ENCODE measurements at regions not wholly inside any gene's neighbourhood (a gene's known extent, or its start where the extent isn't known, plus 50 kb on each side); places are given as distances from the start of the nearest gene placed in this dataset.
"Not testable (repeated sequence)": the region's sequence is repeated elsewhere in the genome, so short reads cannot be mapped to it uniquely, and the experiment has no call there.

- DNase-seq = no peak
Observed at GRCh38 chr7:130789436-130789835, 55.4 kb upstream of the KLF14 start.

- DNase-seq = no peak
Observed at GRCh38 chr7:130791746-130792145, 57.7 kb upstream of the KLF14 start.

- no peak for DNase-seq
Observed at GRCh38 chr7:130793855-130794618, 60.0 kb upstream of the KLF14 start.

GRCh38 chr7:130794619-130794922, 60.6 kb upstream of the KLF14 start:
- DNase-seq = no peak

GRCh38 chr7:130796425-130796824, 62.4 kb upstream of the KLF14 start:
- DNase-seq = not testable (repeated sequence)

GRCh38 chr7:130803127-130803526, 69.1 kb upstream of the KLF14 start:
- no peak for DNase-seq

- no peak for DNase-seq
Observed at GRCh38 chr7:130804220-130804619, 70.2 kb upstream of the KLF14 start.

DNA sequence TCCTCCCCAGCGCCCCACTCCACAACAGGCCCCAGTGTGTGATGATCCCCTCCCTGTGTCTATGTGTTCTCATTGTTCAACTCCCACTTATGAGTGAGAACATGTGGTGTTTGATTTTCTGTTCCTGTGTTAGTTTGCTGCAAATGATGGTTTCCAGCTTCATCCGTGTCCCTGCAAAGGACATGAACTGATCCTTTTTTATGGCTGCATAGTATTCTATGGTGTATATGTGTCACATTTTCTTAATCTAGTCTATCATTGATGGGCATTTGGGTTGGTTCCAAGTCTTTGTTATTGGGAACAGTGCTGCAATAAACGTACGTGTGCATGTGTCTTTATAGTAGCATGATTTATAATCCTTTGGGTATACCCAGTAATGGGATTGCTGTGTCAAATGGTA, 78.8 kb upstream of the KLF14 start:
- not testable (repeated sequence) for DNase-seq

DNA sequence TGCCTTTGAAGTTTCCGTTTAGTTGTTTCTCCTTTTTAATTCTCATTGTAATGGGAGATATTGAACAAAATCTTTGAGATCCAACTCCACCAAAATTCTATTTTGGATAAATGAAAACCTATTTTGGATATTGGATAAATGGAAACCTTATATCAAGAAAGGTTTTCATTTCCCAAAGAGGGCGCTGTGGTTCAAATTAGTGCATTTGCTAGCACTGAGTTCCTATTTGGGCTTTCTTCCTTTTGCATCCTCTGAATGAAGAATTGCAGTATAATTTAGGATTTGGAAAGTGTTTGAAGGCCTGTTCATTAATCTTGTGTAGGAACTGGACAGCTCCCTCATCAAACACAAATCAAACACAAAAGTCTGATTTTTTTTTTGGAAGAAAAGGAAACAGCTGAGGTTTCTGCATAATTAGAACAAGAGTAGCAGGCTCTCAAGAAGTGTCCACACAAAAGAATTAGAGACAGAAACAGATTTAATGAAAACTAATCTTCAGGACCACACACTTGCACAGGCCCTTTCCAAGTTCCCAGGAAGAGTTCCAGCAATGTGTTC, 80.8 kb upstream of the KLF14 start:
- DNase-seq = no peak

GRCh38 chr7:130818056-130818455, 84.0 kb upstream of the KLF14 start:
- DNase-seq = no peak

GRCh38 chr7:130821864-130822263, 87.9 kb upstream of the KLF14 start:
- DNase-seq = no peak

GRCh38 chr7:130822642-130823041, 88.6 kb upstream of the KLF14 start:
- no peak for DNase-seq

DNA sequence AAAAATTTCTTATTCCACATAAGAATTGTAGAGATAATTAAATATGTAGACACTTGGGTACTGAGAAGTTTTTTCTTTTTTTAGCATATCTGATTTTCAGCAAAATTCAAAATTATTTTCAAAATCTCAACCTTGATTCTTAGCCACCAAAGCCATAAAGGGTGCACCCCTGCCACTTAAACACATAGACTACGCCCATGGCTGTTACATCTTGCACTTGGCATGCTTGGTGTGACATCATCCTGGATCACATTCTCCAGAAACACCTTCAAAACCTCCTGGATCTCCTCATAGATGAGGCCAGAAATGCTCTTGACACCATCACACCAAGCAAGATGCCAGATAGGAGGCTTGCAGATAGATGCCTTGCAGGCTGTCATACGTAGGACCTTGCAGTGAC, 89.1 kb upstream of the KLF14 start:
- no peak for DNase-seq

DNA sequence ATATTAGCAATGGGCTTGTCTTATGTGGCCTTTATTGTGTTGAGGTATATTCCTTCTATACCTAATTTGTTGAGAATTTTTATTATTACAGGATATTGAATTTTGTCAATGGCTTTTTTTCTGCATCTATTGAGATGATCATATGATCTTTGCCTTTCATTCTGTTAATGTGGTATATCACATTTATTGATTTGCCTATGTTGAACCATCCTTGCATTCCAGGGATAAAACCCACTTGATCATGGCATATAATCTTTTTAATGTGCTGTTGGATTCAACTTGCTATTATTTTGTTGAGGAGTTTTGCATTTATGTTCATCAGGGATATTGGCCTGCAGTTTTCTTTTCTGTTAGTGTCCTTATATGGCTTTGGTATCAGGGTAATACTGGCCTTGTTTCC, 91.8 kb upstream of the KLF14 start:
- no peak for DNase-seq

DNA sequence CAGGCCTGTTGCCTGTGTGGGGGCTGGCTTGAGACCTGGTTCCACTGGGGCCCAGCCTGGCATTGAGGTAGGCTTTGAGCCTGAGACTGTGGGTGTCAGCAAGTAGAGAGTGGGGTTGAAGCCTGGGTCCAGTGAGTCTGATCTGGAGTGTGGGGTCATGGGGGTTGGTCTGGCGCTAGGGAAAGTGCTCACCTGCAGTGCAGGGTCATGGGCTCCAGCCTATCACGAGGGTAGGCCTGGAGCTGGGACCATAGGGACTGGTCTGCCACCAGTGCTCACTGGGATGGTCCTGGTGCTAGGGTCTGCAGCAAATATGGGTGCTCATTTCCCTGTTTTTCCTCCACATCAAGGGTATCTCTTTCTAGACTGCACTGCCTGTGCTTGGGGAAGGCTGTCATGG, 95.4 kb upstream of the KLF14 start:
- DNase-seq = no peak

DNA sequence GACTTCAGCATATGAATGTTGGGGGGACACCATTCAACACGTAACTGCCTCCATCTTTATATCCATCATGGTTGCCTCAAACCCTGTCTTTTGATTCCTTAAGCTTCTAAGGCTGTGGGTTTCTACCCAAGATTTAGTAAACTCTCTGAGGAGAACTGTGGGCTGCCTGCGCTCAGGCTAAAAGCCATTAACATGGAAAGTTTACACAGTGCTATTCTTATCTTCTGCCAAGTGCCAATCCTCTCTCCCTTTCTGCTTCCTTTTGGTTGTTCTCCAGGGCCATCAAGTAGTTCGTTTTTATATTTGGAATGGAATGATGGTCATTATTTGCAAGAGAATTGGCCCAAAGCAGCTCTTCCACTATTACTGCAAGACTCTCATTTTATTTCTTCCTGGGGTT, 97.3 kb upstream of the KLF14 start:
- no peak for DNase-seq

- DNase-seq = peak; percentile 14
Observed at GRCh38 chr7:130831817-130832481, 97.9 kb upstream of the KLF14 start.

DNA sequence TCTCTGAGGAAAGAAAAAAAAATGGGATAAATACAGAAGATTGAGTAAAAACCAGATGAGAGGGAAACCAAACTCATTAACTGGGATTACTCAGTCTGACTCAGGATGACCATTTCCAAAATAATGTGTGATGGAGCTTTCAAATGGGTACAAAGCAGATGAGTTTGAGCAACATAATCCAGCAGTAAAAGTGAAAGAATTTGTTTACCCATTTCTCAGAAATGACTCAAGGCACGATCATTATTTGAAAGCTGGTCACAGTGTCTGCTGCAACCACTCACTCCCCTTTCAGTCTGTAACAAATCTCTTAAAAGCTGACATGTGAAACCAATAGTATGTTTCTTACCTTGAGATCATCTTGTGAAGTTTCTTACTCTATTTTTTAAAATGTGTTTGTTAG, 104.7 kb upstream of the KLF14 start:
- DNase-seq = no peak

DNA sequence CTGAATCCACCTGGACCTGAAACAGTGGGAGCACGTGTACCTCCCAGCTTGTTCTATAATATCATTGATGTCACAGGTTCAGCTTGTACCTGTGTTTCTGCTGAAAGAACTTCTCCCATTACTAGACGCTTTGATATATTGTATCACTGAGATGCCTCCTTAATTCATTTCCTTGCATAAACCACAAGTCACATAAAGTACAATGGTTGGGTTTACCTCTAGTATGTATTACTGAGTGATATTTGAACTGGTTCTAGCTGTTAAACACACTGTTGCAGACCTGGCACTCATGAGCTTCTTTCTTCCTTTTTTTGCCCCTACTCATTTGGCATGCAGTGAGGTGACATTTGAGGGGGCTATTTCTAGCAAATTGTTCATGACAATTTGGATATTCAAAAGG, 106.6 kb upstream of the KLF14 start:
- DNase-seq = no peak

- DNase-seq = no peak
Observed at GRCh38 chr7:130841416-130841815, 107.4 kb upstream of the KLF14 start.

DNA sequence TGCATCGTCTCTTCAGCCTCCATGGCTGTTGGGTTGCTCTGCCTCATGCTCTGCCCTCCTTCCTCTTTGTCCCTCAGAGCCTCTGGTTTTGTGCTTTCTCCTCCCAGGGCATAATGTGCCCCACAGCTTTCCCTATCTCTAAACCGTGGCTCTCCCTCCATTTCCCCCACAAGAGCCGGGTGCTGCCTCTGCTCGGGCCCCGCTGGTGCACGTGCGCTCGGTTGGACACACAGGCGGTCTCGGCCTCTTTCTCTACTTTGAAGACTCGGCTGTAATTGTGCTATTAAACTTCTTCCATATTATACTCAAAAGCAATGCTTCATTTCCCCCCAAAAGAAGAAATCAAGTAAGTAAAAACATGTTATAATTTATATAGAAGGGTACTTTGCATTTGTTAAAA, 109.7 kb upstream of the KLF14 start:
- no peak for DNase-seq

- no peak for DNase-seq
Observed at GRCh38 chr7:130844811-130845580, 111.0 kb upstream of the KLF14 start.

DNA sequence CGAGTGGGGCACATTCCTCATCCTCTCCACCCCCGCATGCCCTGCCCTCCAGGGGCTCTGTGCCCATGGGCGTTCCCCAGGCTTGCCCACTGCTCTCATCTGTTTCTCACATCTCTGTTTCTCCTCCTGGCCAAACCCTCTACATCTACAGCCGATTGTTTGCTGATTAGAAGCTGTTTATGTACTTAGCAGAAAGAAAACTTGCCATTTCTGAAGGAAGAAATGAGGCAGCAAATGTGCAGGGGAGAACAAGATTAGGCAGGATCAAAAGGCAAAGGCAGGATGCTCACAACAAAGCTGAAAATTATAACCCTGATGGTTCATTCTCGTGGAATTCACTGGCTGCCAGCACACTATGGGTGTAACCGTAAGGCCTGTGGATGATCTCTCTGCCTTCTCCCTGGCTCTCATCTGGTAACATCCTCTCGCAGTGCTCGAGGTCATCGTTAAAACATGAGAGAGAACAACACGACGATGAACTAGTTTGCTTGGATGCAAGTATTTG, 111.6 kb upstream of the KLF14 start:
- DNase-seq = no peak

DNA sequence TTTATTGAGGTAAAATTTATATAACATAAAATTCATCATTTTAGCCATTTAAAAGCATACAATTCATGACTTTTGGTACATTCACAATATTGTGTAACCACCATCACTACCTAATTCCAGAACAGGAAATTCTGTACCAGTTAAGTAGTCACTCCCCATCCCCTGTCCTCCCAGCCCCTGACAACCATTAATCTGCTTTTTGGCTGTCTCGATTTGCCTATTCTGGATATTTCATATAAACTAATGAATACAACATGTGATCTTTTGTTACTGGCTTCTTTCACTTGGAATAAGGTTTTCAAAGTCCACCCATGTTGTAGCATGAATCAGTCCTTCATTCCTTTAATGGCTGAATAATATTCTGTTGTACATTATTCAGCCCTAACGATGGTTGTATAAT, 115.6 kb upstream of the KLF14 start:
- DNase-seq = no peak

All from NCI-H1436 (cell line).